ENCODE measurements at regions not wholly inside any gene's neighbourhood (a gene's known extent, or its start where the extent isn't known, plus 50 kb on each side); places are given as distances from the start of the nearest gene placed in this dataset.

DNA sequence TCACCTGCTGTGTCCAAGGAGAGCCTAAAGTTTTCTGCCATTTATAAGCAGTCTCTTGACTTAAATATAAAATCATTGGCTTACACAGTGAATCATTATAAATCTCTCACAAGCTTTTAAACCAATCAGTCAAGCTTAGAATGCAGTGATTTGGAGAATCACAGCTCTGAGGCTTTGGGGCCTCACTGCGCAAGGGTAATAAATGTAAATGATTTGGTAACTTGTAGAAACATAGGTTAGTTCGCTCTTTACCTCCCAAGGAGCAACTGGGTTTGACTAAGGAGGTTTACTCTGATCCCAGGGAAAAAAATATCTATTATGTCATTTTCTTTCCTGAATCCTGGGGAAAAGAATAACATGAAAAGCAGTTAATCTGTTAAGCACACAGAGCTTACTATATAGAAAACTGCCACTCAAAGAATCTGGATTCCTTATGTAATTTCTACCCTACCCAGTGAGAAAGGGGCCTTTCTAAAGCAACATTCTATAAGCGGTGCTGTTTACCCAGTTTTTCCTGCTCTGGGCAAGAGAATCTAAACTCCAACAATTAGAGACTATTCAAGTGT, 128.2 kb downstream of the MZT1 start:
- no peaks in the 10 kb centered on the region for H3K36me3 ChIP-seq (ENCODE audit: control insufficient read depth in 2 of 3, insufficient read depth in 3 of 3, low read length in 3 of 3)
- TF ChIP-seq, protein P1, sequence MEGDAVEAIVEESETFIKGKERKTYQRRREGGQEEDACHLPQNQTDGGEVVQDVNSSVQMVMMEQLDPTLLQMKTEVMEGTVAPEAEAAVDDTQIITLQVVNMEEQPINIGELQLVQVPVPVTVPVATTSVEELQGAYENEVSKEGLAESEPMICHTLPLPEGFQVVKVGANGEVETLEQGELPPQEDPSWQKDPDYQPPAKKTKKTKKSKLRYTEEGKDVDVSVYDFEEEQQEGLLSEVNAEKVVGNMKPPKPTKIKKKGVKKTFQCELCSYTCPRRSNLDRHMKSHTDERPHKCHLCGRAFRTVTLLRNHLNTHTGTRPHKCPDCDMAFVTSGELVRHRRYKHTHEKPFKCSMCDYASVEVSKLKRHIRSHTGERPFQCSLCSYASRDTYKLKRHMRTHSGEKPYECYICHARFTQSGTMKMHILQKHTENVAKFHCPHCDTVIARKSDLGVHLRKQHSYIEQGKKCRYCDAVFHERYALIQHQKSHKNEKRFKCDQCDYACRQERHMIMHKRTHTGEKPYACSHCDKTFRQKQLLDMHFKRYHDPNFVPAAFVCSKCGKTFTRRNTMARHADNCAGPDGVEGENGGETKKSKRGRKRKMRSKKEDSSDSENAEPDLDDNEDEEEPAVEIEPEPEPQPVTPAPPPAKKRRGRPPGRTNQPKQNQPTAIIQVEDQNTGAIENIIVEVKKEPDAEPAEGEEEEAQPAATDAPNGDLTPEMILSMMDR (IDR thresholded peaks at IDR 0.05; ENCODE audit: borderline replicate concordance, extremely low read depth, insufficient read depth), result no peak
- H3K4me1 ChIP-seq (ENCODE audit: control insufficient read depth in 2 of 3, insufficient read depth in 2 of 3, low read depth in 1 of 3, low read length in 3 of 3), result no peaks in the 10 kb centered on the region
- H3K9ac ChIP-seq (ENCODE audit: low read length in 3 of 3), result no peak overlapping the region
- FAIRE-seq (no peak), DNase-seq (peak in 3 of 5 donors; percentile 10 to 59 (median 52))
- intact Hi-C loops (cut with DNase I), result no loop called here
- H3K4me3 ChIP-seq (ENCODE audit: low read length in 3 of 3), result no peak overlapping the region
- no peak overlapping the region for H3K27ac ChIP-seq (ENCODE audit: low read depth in 2 of 2, low read length in 2 of 2)
- H3K27me3 ChIP-seq (ENCODE audit: control insufficient read depth, insufficient read depth, low read length), result no peaks in the 10 kb centered on the region
- no peaks in the 10 kb centered on the region for H3K9me3 ChIP-seq (ENCODE audit: control insufficient read depth in 2 of 3, insufficient read depth in 1 of 3, low read length in 3 of 3)

DNA sequence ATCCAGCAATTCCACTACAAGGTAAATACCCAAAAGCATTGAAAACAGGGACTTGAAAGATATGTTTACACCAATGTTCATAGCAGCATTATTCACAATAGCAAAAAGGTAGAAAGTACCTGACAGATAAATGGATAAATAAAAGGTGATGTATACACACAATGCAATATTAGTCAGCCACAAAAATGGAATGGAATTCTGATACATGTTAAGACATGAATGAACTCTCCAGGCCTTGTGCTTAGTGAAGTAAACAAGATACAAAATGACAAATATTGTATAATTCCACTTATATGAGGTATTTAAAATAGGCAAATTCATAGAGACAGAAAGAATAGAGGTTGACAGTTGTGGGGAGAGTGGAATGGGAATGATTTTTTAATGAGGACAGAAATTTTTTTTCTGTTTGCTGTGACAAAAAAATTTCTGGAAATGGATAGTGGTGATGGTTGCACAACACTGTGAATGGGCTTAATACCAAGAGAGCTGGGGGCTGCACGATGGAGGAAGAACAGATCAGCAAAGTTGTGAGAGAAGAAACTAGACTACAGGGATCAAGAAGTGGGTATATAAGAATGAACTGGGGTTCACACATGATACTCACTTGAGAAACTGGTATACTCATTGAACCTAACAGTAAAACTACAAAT, 137.2 kb downstream of the MZT1 start:
- H3K9ac ChIP-seq (ENCODE audit: low read length in 3 of 3), result no peak overlapping the region
- no peak overlapping the region for H3K27ac ChIP-seq (ENCODE audit: low read depth in 2 of 2, low read length in 2 of 2)
- FAIRE-seq (no peak), DNase-seq (no peak)
- no peaks in the 10 kb centered on the region for H3K9me3 ChIP-seq (ENCODE audit: control insufficient read depth in 2 of 3, insufficient read depth in 1 of 3, low read length in 3 of 3)
- no peaks in the 10 kb centered on the region for H3K4me1 ChIP-seq (ENCODE audit: control insufficient read depth in 2 of 3, insufficient read depth in 2 of 3, low read depth in 1 of 3, low read length in 3 of 3)
- TF ChIP-seq, protein P1 (IDR thresholded peaks at IDR 0.05; ENCODE audit: borderline replicate concordance, extremely low read depth, insufficient read depth), result no peak
- H3K36me3 ChIP-seq (ENCODE audit: control insufficient read depth in 2 of 3, insufficient read depth in 3 of 3, low read length in 3 of 3), result no peaks in the 10 kb centered on the region
- H3K27me3 ChIP-seq (ENCODE audit: control insufficient read depth, insufficient read depth, low read length), result no peaks in the 10 kb centered on the region
- no peak overlapping the region for H3K4me3 ChIP-seq (ENCODE audit: low read length in 3 of 3)
- intact Hi-C loops (cut with DNase I), result no loop called here

DNA sequence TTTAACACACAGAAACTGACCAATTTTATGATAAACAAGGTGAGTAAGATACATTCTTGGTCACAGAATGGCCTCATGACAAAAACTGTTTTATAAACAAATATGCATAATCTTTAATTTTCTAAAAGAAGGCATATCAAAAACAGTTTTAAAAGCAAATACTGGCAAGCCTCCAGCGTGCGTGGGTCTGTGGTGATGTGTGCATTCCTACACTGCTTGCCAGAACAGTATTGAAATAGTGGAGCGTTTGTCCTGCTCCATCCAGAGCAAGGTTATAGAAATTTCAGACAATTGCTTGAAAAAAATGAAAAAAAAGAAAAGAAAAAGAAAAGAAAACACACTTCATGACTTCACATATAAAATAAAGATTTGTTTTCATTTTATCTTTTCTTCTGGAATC, 140.9 kb downstream of the MZT1 start:
- TF ChIP-seq, protein P1 (IDR thresholded peaks at IDR 0.05; ENCODE audit: borderline replicate concordance, extremely low read depth, insufficient read depth), result no peak
- Histone ChIP-seq H3K36me3 (ENCODE audit: control insufficient read depth in 2 of 3, insufficient read depth in 3 of 3, low read length in 3 of 3) (no peaks in the 10 kb centered on the region), H3K9me3 (ENCODE audit: control insufficient read depth in 2 of 3, insufficient read depth in 1 of 3, low read length in 3 of 3) (no peaks in the 10 kb centered on the region), H3K9ac (ENCODE audit: low read length in 3 of 3) (no peak overlapping the region), H3K27ac (ENCODE audit: low read depth in 2 of 2, low read length in 2 of 2) (no peak overlapping the region), H3K27me3 (ENCODE audit: control insufficient read depth, insufficient read depth, low read length) (no peaks in the 10 kb centered on the region), H3K4me3 (ENCODE audit: low read length in 3 of 3) (no peak overlapping the region), H3K4me1 (ENCODE audit: control insufficient read depth in 2 of 3, insufficient read depth in 2 of 3, low read depth in 1 of 3, low read length in 3 of 3) (no peaks in the 10 kb centered on the region)
- FAIRE-seq, result no peak
- intact Hi-C loops (cut with DNase I), result no loop called here
- peak in 1 of 5 donors; percentile 19 for DNase-seq

Measured in kidney (tissue), 13 donors.